Fibroblast of peridontal ligament (primary cell): ENCODE measurements at regions not wholly inside any gene's neighbourhood (a gene's known extent, or its start where the extent isn't known, plus 50 kb on each side); places are given as distances from the start of the nearest gene placed in this dataset.
A peak's percentile ranks its signal among the peaks of the same experiment; 100 is the strongest.

Experiments used
- DNase-seq: peaks from one replicate; pipeline ENCODE4 v3.0.0-alpha.2; 2010; ENCODE audit errors: extremely low read depth

DNA sequence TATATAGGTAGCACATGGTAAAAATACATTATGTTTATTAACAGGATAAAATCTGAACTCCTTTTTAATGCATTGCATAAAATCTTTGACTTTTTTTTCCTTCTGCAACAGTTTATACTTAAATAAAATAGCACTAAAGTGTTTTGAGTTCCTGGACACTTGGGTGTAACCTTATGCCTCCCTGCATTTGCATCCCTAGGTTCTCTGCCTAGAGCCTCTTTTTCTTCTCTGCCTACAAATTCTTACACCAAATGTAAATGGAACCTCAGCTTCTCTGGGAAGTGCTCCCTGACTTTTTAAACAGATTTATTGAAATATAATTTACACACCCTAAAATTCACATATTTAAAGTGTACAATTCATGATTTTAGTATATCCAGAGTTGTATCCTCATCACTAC, 1017.6 kb downstream of the CNTNAP5 start:
- no peak for DNase-seq

- no peak for DNase-seq
These were observed 1045.8 kb downstream of the CNTNAP5 start for GRCh38 chr2:125070726-125071505.

GRCh38 chr2:125073440-125073839, 1048.4 kb downstream of the CNTNAP5 start:
- DNase-seq = no peak

DNA sequence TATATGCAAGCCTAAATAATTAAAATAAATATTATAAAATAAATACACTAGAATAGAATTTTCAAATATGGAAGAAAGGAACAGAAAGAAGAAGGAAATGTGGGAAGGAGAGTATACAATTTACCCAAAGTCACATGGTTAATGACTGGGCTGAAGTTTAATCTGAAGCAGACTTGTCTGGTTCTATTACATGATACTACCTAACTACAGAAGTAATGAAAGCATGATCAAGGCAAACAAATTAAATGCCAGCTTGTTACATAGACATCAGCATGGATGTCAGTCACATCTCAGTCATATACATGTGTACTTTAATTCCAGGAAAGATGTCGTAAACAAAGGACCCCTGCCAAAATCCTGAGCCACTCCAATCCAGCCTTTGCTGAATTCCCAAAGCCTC, 1060.8 kb downstream of the CNTNAP5 start:
- no peak for DNase-seq

DNA sequence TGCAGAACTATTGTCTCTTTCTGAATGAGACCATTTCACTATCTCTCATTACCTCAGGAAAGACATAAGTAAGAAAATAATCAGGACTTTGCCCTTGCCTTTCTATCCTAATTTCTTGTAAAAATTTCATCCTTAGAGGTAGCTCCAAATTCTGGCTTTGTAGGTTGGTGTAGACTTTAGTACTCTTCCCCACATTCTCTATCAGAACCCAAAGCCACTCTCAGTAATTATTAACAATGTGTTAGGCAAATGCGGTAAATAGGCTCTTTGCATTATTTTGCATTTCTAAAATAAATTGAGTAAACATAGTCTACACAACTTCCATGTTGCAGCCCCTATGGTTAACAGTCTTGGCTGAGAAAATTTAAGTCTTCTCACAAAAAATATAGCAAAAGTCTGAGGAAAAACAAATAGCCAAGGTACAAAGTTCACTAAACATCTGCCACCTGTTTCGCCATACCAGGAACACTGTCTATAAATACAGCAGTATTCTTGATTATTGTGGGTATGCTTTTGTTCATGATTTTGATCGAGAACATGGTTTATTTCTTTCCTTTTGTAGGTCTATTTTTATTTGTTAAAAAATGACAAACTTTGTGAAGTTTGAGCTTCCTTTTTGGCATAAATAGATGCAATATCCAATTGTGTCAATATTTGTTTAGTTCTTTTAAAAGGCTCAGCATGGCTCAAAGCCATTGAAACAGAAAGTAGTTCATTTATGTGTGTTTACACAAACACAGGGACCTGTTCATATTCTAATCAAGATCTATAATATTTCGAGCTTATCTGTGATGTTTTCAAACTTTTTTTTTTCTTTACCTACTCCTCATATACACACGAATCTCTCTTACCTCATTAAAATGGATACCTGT, 1061.5 kb downstream of the CNTNAP5 start:
- DNase-seq = no peak

DNA sequence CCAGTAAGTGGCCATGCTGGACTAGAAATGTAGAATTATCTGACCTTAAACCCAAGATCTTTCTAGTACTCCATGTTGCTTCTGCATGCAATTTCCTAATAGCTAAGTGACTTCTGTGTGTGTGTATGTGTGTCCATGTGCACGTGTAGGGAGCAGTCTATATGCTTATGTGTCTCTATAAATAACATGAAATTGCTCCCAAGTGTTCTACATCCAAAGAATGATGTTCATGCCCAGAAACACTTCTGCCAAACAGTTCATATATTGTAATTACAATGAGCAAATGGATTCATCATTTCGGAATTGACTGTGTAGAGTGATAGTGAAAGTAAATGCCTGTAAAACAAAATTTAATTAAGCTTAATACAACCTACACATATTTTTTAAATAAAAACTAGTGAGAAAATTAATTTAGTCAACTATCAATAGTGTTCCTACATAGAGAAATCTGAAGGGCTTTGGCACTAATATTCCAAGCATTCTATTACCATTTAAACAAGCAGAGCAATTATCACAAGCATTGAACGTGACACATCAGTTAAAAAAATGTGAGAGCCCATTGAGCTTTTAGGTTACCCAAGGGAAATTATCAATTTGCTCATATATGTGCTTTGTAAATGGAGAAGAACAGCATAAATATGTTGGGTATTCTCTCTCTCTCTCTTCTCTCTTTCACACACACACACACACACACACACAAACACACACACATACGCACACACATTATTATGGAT, 1067.4 kb downstream of the CNTNAP5 start:
- DNase-seq = no peak

DNA sequence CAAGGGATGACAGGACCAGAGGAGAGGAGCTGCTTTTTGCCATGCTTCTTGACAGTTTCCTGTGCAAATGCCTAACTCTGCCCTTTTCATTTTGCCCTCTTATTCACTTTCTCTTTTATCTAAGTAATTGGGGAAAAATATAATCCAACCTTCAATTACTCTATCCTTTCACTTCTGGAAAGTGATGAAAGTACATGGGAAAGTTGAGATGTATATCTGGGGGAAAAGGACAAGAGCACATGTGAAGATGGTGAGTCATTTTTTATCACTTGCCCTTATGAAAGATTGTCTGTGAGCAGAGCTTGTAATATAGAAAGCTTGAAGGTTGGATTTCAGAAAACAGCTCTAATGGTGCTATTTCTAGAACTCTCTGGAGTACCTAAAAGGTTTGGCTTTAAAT, 1070.7 kb downstream of the CNTNAP5 start:
- peak; percentile 12 for DNase-seq

DNA sequence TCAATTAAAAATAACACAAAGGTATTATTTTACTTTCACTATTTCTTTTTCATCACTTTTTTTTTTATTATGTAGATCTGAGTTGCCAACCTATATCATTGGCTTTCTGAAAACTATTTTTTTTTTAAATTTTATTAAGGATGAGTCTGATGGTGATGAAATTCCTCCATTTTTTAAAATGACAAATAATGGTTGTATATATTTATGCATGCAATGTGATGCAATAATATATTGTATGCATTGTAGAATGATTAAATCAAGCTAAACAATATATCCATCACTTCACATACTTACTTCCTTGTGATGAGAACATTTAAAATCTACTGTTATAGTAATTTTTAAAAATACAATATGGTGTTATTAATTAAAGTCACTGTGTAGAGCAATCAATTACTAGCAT, 1081.6 kb downstream of the CNTNAP5 start:
- no peak for DNase-seq

DNA sequence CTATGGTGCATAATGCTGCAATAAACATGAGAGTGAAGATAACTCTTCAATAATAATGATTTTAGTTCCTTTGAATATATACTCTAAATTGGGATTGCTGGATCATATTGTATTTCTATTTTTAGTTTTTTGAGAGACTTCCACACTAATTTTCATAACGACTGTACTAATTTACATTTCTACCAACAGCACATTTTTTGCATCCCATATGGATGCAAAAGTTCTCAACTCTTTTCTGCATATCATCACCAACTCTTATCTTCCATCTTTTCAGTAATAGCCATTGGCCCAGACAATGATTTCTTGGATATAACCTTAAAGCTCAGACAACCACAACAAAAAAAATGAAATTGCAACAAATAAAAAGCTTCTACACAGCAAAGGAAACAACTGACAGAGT, 1082.4 kb downstream of the CNTNAP5 start:
- DNase-seq = no peak

GRCh38 chr2:125108251-125108650, 1083.2 kb downstream of the CNTNAP5 start:
- DNase-seq = no peak

DNA sequence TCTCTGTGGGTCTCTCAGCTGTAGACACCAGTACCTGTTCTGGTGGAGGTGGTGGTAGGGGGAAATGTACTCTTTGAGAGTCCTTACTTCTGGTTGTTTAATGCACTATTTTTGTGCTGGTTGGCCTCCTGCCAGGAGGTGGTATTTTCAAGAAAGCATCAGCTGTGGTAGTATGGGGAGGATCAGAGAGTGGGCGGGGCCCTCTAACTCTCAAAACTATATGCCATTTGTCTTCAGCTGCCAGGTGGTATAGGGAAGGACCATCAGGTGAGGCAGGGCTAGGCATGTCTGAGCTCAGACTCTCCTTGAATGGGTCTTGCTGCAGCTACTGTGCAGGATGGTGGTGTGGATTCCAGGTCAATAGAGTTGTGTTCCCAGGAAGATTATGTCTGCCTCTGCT, 1100.8 kb downstream of the CNTNAP5 start:
- DNase-seq = no peak

DNA sequence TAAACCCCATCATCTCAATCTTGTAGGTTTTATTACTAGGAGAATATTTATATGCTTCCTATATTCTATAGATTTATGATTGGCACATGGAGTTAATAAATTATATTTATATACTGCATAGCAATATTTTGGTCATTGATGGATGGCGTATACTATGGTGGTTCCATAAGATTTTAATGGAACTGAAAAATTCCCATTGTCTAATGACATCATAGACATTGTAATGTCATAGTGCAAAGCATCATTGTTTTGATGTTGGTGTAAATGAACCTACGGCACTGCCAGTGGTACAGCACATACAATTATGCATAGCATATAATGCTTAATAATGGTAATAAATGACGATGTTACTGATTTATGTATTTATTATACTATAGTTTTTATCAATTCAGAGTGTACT, 1135.9 kb downstream of the CNTNAP5 start:
- DNase-seq = no peak

DNA sequence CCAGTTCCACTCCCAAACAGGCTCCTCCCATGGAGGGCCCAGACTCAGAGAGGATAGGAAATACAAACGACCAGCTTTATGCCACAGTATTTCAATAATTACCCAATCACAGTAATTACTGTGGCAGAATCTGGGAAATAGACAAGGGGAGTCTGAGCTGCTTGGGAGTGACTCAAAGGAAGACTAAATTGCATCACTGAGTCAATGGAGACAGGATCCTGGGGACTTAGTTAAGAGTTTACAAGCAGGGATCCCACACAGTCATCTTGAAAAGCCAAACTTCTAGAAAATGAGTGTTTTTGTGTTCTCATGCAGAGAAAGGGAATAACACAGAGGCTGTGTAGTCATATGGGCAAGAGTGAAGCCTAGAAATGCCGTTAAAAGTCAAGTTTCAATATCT, 1142.1 kb downstream of the CNTNAP5 start:
- peak; percentile 82 for DNase-seq

GRCh38 chr2:125167820-125168219, 1142.7 kb downstream of the CNTNAP5 start:
- peak; percentile 99 for DNase-seq

GRCh38 chr2:125168442-125168841, 1143.4 kb downstream of the CNTNAP5 start:
- DNase-seq = peak; percentile 70

GRCh38 chr2:125169022-125169763, 1144.1 kb downstream of the CNTNAP5 start:
- peak; percentile 76 for DNase-seq

DNA sequence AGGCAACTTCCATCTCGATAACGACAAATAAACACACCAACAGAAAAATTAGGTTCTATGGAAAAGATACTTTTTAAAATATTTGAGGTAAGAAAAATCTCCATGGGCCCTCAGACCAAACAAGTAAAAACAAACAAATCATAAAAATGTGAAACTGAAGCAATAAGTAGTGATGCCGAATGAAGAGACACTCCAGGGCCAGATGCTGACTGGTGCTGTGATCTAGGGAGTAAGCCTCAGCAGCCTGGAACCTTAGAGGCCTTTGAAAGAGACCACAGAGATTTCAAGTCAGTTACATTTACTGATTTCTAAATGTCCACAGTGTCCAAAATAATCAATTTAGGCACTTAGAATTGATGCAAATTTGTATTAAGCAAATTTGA, 1144.7 kb downstream of the CNTNAP5 start:
- DNase-seq = peak; percentile 60

DNA sequence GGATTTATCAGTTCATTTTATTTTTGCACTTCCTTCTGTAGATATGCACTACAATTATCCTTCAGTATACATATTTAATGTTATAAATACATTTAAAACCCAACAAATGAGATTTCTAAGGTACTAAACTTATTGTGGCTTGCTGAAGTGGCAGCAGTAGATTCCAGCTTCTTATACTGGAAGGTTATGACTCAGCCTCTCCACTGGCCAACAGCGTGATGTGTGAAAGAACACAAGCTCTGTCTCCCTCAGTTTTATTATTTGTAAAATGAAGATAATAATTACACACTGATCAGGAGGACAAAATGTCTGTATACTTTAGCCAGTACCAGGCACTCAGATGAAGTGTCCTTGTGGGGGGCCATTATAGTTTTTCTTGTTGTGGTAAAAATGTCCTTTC, 1147.1 kb downstream of the CNTNAP5 start:
- DNase-seq = peak; percentile 51

GRCh38 chr2:125175415-125175814, 1150.3 kb downstream of the CNTNAP5 start:
- no peak for DNase-seq

DNA sequence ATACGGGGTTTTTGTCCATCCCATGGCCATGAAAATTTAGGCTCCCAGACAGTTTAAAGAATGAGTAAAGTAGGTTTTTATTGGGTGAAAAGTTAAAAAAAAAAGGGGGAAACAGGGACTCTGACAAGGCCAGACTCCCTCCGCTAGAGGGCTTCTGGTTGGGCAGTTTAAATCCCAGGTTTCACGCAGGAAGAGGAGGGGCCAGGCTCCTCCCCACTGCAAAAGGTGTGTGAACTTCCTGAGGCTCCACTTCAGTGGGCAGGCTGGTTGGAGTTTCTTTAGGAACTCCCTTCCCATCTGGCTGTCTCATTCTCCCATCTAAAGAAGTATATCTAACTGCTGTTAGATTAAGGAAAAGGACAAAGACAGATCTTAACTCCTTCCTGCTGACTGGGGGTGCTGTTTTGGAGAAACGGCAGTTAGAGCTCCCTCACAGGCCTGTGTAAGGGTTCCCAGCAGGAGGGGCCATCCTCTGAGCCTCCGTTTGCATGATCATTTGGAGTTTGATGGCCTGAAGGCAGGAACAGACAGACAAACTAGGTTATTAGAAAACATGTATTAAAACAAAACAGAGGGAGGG, 1160.7 kb downstream of the CNTNAP5 start:
- no peak for DNase-seq

- no peak for DNase-seq
These were observed 1182.3 kb downstream of the CNTNAP5 start for GRCh38 chr2:125207431-125207830.
